Amygdala (tissue), 56 donors: ENCODE measurements at regions not wholly inside any gene's neighbourhood (a gene's known extent, or its start where the extent isn't known, plus 50 kb on each side); places are given as distances from the start of the nearest gene placed in this dataset.
"Not testable (repeated sequence)": the region's sequence is repeated elsewhere in the genome, so short reads cannot be mapped to it uniquely, and the experiment has no call there.

Experiments
- DNase-seq, 56 donors: peaks; one replicate each; lab custom pipeline; 2025; lab: John Stamatoyannopoulos, UW

GRCh38 chr13:88800505-88800904, 1129.3 kb downstream of the SLITRK5 start:
- no peak for DNase-seq

- DNase-seq: no peak
Measured at GRCh38 chr13:88801361-88801760, 1130.2 kb downstream of the SLITRK5 start.

- no peak for DNase-seq
Measured at GRCh38 chr13:88802886-88803285, 1131.7 kb downstream of the SLITRK5 start.

GRCh38 chr13:88806438-88806837, 1135.3 kb downstream of the SLITRK5 start:
- DNase-seq: no peak

GRCh38 chr13:88817560-88817959, 1146.4 kb downstream of the SLITRK5 start:
- DNase-seq: no peak

GRCh38 chr13:88823114-88823513, 1151.9 kb downstream of the SLITRK5 start:
- DNase-seq: no peak

- no peak for DNase-seq
Measured at GRCh38 chr13:88824218-88824617, 1153.0 kb downstream of the SLITRK5 start.

GRCh38 chr13:88840085-88840484, 1168.9 kb downstream of the SLITRK5 start:
- no peak for DNase-seq

GRCh38 chr13:88852293-88852692, 1181.1 kb downstream of the SLITRK5 start:
- DNase-seq: not testable (repeated sequence)

- DNase-seq: no peak
Measured at GRCh38 chr13:88857256-88857655, 1186.1 kb downstream of the SLITRK5 start.

GRCh38 chr13:88862095-88862620, 1191.0 kb downstream of the SLITRK5 start:
- no peak for DNase-seq

- DNase-seq: no peak
Measured at GRCh38 chr13:88863116-88863515, 1191.9 kb downstream of the SLITRK5 start.

GRCh38 chr13:88866195-88866594, 1195.0 kb downstream of the SLITRK5 start:
- no peak for DNase-seq

- no peak for DNase-seq
Measured at GRCh38 chr13:88883741-88884140, 1212.6 kb downstream of the SLITRK5 start.

- no peak for DNase-seq
Measured at GRCh38 chr13:88887045-88887662, 1216.0 kb downstream of the SLITRK5 start.

GRCh38 chr13:88895261-88895941, 1224.2 kb downstream of the SLITRK5 start:
- DNase-seq: no peak

- no peak for DNase-seq
Measured at GRCh38 chr13:88896466-88896865, 1225.3 kb downstream of the SLITRK5 start.

GRCh38 chr13:88908961-88909441, 1237.8 kb downstream of the SLITRK5 start:
- peak in 3 of 56 donors; percentile 12 to 14 (median 14) for DNase-seq

- DNase-seq: no peak
Measured at GRCh38 chr13:88919970-88920628, 1248.9 kb downstream of the SLITRK5 start.

GRCh38 chr13:88925954-88926353, 1254.8 kb downstream of the SLITRK5 start:
- DNase-seq: no peak

GRCh38 chr13:88926890-88927502, 1255.8 kb downstream of the SLITRK5 start:
- DNase-seq: no peak
